OCI-LY7 (cell line): ENCODE measurements at regions not wholly inside any gene's neighbourhood (a gene's known extent, or its start where the extent isn't known, plus 50 kb on each side); places are given as distances from the start of the nearest gene placed in this dataset.

Source experiments
- BruUV-seq: library from RNA; stranded (reverse); fragments of 400-500 nt; replicated peaks from 2 replicates; lab custom pipeline; 2021; lab: Mats Ljungman, UMichigan
- CTCF ChIA-PET: fragments of 300-600 bp; sonication (Branson Sonifier 250); formaldehyde crosslinking; loops from one replicate; lab custom pipeline; 2022; ENCODE audit warnings: antibody characterized with exemption; ENCODE audit not compliant: unreplicated experiment; lab: Charles Lee
- POLR2A ChIA-PET: fragments of 300-600 bp; sonication (Branson Sonifier 250); formaldehyde crosslinking; loops from one replicate; lab custom pipeline; 2022; ENCODE audit warnings: antibody characterized with exemption; lab: Charles Lee
- DNase-seq: peaks from one replicate; pipeline ENCODE4 v3.0.0-alpha.2; 2015; ENCODE audit warnings: low spot score
- H2AFZ ChIP-seq: fragments of 200-600 bp; sonication (generic), shearing (Covaris generic); 2 replicates; pipeline ENCODE4 v1.6.1; 2014; ENCODE audit warnings: mild to moderate bottlenecking, antibody characterized with exemption, low read length, moderate library complexity
- H3K27ac ChIP-seq: fragments of 200-600 bp; sonication (generic); 2 replicates; pipeline ENCODE4 v1.5.1; 2014; ENCODE audit warnings: mixed run types, low read depth, mild to moderate bottlenecking, moderate library complexity, low read length, inconsistent platforms; ENCODE audit not compliant: poor library complexity, severe bottlenecking
- H3K36me3 ChIP-seq: fragments of 200-600 bp; sonication (generic); 2 replicates; pipeline ENCODE4 v1.6.1; 2014; ENCODE audit warnings: mild to moderate bottlenecking, antibody characterized with exemption, low read length, moderate library complexity, mixed read lengths; ENCODE audit not compliant: insufficient read depth
- H3K4me1 ChIP-seq: fragments of 200-600 bp; sonication (generic); 2 replicates; pipeline ENCODE4 v1.5.1; 2014; ENCODE audit warnings: mild to moderate bottlenecking, low read length; ENCODE audit not compliant: insufficient read depth, poor library complexity, severe bottlenecking
- H3K4me2 ChIP-seq: fragments of 200-600 bp; sonication (generic); 2 replicates; pipeline ENCODE4 v1.6.1; 2014; ENCODE audit warnings: mild to moderate bottlenecking, low read length
- H3K4me3 ChIP-seq: fragments of 200-600 bp; sonication (generic); 2 replicates; pipeline ENCODE4 v1.5.1; 2014; ENCODE audit warnings: mild to moderate bottlenecking, low read depth, low read length; ENCODE audit not compliant: poor library complexity, severe bottlenecking
- H3K79me2 ChIP-seq: fragments of 200-600 bp; sonication (generic); 2 replicates; pipeline ENCODE4 v1.6.1; 2016; ENCODE audit warnings: low read depth, mild to moderate bottlenecking, low read length, moderate library complexity, mixed read lengths; ENCODE audit not compliant: insufficient read depth
- H3K9me2 ChIP-seq: fragments of 200-600 bp; sonication (generic); 2 replicates; pipeline ENCODE4 v1.6.1; 2016; ENCODE audit warnings: mild to moderate bottlenecking, low read length, mixed read lengths; ENCODE audit not compliant: insufficient read depth
- H3K9me3 ChIP-seq: fragments of 200-600 bp; sonication (generic); 2 replicates; pipeline ENCODE4 v1.6.1; 2014; ENCODE audit warnings: mild to moderate bottlenecking, mixed run types, low read length, mixed read lengths
- H4K20me1 ChIP-seq: fragments of 200-600 bp; sonication (generic); 2 replicates; pipeline ENCODE4 v1.6.1; 2014; ENCODE audit warnings: mild to moderate bottlenecking, antibody characterized with exemption, low read length, moderate library complexity, mixed read lengths; ENCODE audit not compliant: insufficient read depth
- EZH2phosphoT487 ChIP-seq: fragments of 200-600 bp; sonication (generic); IDR thresholded peaks from 2 replicates; pipeline ENCODE4 v1.6.1; 2018; ENCODE audit warnings: low read depth, borderline replicate concordance, mild to moderate bottlenecking, mixed run types, antibody characterized with exemption, low read length, moderate library complexity, mixed read lengths
- intact Hi-C: fragments of 100-400 bp; cut with micrococcal nuclease; formaldehyde crosslinking; loops from one replicate; pipeline ENCODE4 v1.10.0; 2022; ENCODE audit not compliant: unreplicated experiment
- TF ChIP-seq, protein P1 (sequence below): fragments of 200-600 bp; sonication (generic); conservative IDR thresholded peaks from 2 replicates; pipeline ENCODE4 v1.5.1; 2014; ENCODE audit warnings: mild to moderate bottlenecking, antibody characterized with exemption, low read length, moderate library complexity, mixed read lengths

DNA sequence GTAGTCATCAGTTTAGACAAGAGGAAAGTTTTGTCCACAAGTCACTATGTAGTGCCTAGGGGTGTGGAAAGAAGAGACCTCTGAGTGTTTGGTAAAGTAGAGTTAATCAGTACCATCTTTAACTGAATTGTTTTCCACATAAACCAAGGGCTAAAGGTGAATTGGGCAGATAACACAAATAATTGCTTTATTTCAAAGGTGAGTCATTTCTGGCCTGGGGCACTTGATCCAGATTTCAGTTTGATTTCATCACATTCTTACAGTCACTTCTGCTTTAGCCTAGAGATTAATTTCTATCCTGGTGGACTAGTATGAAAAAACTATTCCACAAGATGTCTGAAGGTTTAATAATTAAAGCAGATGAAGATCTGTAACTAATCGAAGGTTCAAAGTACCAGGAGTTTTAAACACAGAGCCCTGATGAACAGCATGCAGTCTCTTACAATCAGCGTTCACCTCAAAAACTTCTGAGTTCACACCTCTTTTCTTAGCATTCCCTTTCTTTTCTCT is 74.5 kb upstream of the BOD1L1 start:
- intact Hi-C loops: no loop called here
- Histone ChIP-seq H3K9me3 (no peaks in the 10 kb centered on the region), H3K27ac (no peak overlapping the region), H3K4me2 (no peak overlapping the region), H2AFZ (no peak overlapping the region), H3K4me3 (no peak overlapping the region), H3K9me2 (no peaks in the 10 kb centered on the region), H3K4me1 (no peaks in the 10 kb centered on the region), H3K36me3 (no peaks in the 10 kb centered on the region), H3K79me2 (no peaks in the 10 kb centered on the region), H4K20me1 (no peaks in the 10 kb centered on the region)
- POLR2A ChIA-PET: no interaction called here
- no TSS peak for BruUV-seq
- CTCF ChIA-PET: no interaction called here
- no peak for DNase-seq
- TF ChIP-seq, protein P1, sequence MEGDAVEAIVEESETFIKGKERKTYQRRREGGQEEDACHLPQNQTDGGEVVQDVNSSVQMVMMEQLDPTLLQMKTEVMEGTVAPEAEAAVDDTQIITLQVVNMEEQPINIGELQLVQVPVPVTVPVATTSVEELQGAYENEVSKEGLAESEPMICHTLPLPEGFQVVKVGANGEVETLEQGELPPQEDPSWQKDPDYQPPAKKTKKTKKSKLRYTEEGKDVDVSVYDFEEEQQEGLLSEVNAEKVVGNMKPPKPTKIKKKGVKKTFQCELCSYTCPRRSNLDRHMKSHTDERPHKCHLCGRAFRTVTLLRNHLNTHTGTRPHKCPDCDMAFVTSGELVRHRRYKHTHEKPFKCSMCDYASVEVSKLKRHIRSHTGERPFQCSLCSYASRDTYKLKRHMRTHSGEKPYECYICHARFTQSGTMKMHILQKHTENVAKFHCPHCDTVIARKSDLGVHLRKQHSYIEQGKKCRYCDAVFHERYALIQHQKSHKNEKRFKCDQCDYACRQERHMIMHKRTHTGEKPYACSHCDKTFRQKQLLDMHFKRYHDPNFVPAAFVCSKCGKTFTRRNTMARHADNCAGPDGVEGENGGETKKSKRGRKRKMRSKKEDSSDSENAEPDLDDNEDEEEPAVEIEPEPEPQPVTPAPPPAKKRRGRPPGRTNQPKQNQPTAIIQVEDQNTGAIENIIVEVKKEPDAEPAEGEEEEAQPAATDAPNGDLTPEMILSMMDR: no peak

DNA sequence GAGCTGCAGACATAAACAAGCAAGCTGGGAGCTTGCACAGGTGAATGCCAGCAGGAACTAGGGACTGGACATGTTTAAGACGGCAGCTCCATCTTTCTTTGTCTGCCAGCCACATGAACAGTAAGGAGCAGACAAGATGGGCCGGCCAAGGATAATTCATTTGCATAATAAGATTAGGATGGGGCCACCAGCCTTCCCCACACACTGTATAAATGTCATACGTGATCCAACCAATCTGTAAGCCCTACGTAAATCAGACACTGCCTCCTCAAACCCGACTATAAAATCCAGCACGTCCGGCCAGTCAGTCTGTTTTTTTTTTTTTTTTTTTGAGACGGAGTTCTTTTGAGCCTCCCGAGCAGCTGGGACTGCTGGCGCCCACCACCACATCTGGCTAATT is 75.6 kb upstream of the BOD1L1 start:
- intact Hi-C loops: no loop called here
- H3K27ac ChIP-seq: no peak overlapping the region
- no peaks in the 10 kb centered on the region for H3K36me3 ChIP-seq
- H3K79me2 ChIP-seq: no peaks in the 10 kb centered on the region
- no peak overlapping the region for H3K4me3 ChIP-seq
- POLR2A ChIA-PET: no interaction called here
- H3K4me2 ChIP-seq: no peak overlapping the region
- TF ChIP-seq EZH2phosphoT487: no peak
- TF ChIP-seq, protein P1: no peak
- BruUV-seq: no TSS peak
- no peak overlapping the region for H2AFZ ChIP-seq
- H3K9me3 ChIP-seq: no peaks in the 10 kb centered on the region
- H4K20me1 ChIP-seq: no peaks in the 10 kb centered on the region
- no peak for DNase-seq
- CTCF ChIA-PET: no interaction called here
- no peaks in the 10 kb centered on the region for H3K4me1 ChIP-seq
- no peaks in the 10 kb centered on the region for H3K9me2 ChIP-seq

DNA sequence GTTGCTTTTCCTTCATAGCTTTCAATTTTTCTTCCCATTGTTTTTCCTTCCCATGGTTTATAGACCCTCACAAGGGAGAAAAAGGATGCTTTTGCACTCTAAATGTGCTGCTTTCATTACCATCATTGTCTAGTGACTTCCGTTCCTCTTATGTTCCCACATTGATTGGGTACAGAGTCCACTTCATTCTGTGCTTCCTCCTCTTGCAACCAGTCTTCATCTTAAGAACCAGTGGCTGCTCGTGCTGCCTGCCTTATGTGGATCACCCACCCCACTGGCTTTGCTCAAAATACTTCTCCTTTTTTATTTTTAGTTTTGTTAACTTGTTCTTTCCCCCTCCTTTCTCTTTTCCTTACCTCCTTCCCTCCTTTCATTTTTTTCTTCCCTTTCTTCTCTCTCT is 76.5 kb upstream of the BOD1L1 start:
- no peak overlapping the region for H3K27ac ChIP-seq
- TF ChIP-seq, protein P1: no peak
- no peak for TF ChIP-seq EZH2phosphoT487
- CTCF ChIA-PET: no interaction called here
- POLR2A ChIA-PET: interaction anchor here (0.7 kb wide), 1 partner anchor 411 kb away, joined by 3 read pairs; no protein-coding TSS in a partner anchor
- no peak overlapping the region for H3K4me3 ChIP-seq
- no TSS peak for BruUV-seq
- H3K4me2 ChIP-seq: no peak overlapping the region
- H3K9me3 ChIP-seq: no peaks in the 10 kb centered on the region
- H3K9me2 ChIP-seq: peaks cover 1% of the 10 kb centered on the region; the same call in 1 of the 2 replicates
- no peaks in the 10 kb centered on the region for H3K79me2 ChIP-seq
- no peaks in the 10 kb centered on the region for H3K36me3 ChIP-seq
- H3K4me1 ChIP-seq: no peaks in the 10 kb centered on the region
- H2AFZ ChIP-seq: no peak overlapping the region
- no peaks in the 10 kb centered on the region for H4K20me1 ChIP-seq
- intact Hi-C loops: no loop called here
- DNase-seq: no peak
